H1 (cell line): ENCODE measurements at regions not wholly inside any gene's neighbourhood (a gene's known extent, or its start where the extent isn't known, plus 50 kb on each side); places are given as distances from the start of the nearest gene placed in this dataset.

Experiments
- CTCF ChIA-PET: fragments of 300-600 bp; sonication (Branson Sonifier 250); formaldehyde crosslinking; loops from one replicate; lab custom pipeline; 2021; ENCODE audit not compliant: partially characterized antibody; lab: Charles Lee
- POLR2A ChIA-PET: fragments of 300-600 bp; sonication (Branson Sonifier 250); formaldehyde crosslinking; loops from one replicate; lab custom pipeline; 2021; ENCODE audit warnings: inconsistent platforms; ENCODE audit not compliant: partially characterized antibody; lab: Charles Lee
- DNase-seq, 2 experiments: peaks; one replicate each; pipeline versions ENCODE4 v3.0.0 to v3.0.0-alpha.2; 2010 to 2022; ENCODE audit warnings: low spot score in 2 of 2, low read depth in 1 of 2, mixed read lengths in 1 of 2
- FAIRE-seq: peaks from 2 replicates; lab custom pipeline; 2011; peaks lifted over from hg19 to GRCh38; lab: Jason Lieb, UNC
- H2AFZ ChIP-seq: 2 replicates; pipeline ENCODE4 v1.8.1; 2012; ENCODE audit warnings: low read length, inconsistent platforms
- H2AK5ac ChIP-seq: 2 replicates; pipeline ENCODE4 v1.6.1; 2013; ENCODE audit warnings: low read depth, low read length
- H2BK120ac ChIP-seq: replicated peaks from 2 replicates; pipeline ENCODE3; 2013; ENCODE audit warnings: low read depth, low read length, inconsistent platforms
- H2BK12ac ChIP-seq: 2 replicates; pipeline ENCODE4 v1.6.1; 2013; ENCODE audit warnings: low read depth, low read length
- H2BK15ac ChIP-seq: 2 replicates; pipeline ENCODE4 v1.6.1; 2013; ENCODE audit warnings: low read length
- H2BK20ac ChIP-seq: 2 replicates; pipeline ENCODE4 v1.6.1; 2013; ENCODE audit warnings: low read length
- H2BK5ac ChIP-seq: 2 replicates; pipeline ENCODE4 v1.6.1; 2013; ENCODE audit warnings: low read depth, low read length
- H3K14ac ChIP-seq: 2 replicates; pipeline ENCODE4 v1.6.1; 2013; ENCODE audit warnings: inconsistent platforms; ENCODE audit not compliant: insufficient read length
- H3K18ac ChIP-seq: 2 replicates; pipeline ENCODE4 v1.6.1; 2013; ENCODE audit warnings: low read length; ENCODE audit errors: extremely low read depth
- H3K23ac ChIP-seq: 2 replicates; pipeline ENCODE4 v1.6.1; 2013; ENCODE audit warnings: inconsistent platforms; ENCODE audit not compliant: insufficient read length
- H3K23me2 ChIP-seq: 2 replicates; pipeline ENCODE4 v1.6.1; 2013; ENCODE audit warnings: low read depth, low read length
- H3K27ac ChIP-seq: 2 replicates; pipeline ENCODE4 v1.6.1; 2011; ENCODE audit warnings: low read depth, low read length, inconsistent platforms
- H3K27me3 ChIP-seq, 4 experiments: replicated peaks in 1 of 4; 1 replicate in 1 of 4; 2 replicates in 3 of 4; pipeline versions ENCODE4 v1.6.1 to v1.8.1; 2011 to 2013; ENCODE audit warnings: low read length in 3 of 4, mild to moderate bottlenecking in 3 of 4, inconsistent platforms in 2 of 4, mixed read lengths in 2 of 4, moderate library complexity in 1 of 4; ENCODE audit not compliant: control insufficient read depth in 3 of 4, insufficient read depth in 3 of 4; ENCODE audit errors: extremely low read depth in 1 of 4
- H3K36me3 ChIP-seq, 4 experiments: 2 replicates each; pipeline versions ENCODE4 v1.6.1 to v1.8.1; 2011 to 2013; ENCODE audit warnings: mild to moderate bottlenecking in 4 of 4, low read length in 3 of 4, moderate library complexity in 2 of 4, control low read depth in 1 of 4, inconsistent platforms in 1 of 4; ENCODE audit not compliant: insufficient read depth in 4 of 4, control insufficient read depth in 2 of 4
- H3K4ac ChIP-seq: replicated peaks from 2 replicates; pipeline ENCODE3; 2013; ENCODE audit warnings: low read length, low read depth, mixed read lengths, inconsistent platforms; ENCODE audit not compliant: insufficient read length
- H3K4me1 ChIP-seq, 4 experiments: replicated peaks in 1 of 4; 1 replicate in 1 of 4; 2 replicates in 3 of 4; pipeline versions ENCODE4 v1.6.1 to v1.8.1; 2011 to 2013; ENCODE audit warnings: low read length in 3 of 4, inconsistent platforms in 2 of 4, mixed read lengths in 1 of 4; ENCODE audit not compliant: insufficient read depth in 4 of 4, control insufficient read depth in 3 of 4
- H3K4me2 ChIP-seq, 2 experiments: 2 replicates each; pipeline versions ENCODE4 v1.6.1 to v1.8.1; 2011 to 2013; ENCODE audit warnings: low read depth in 2 of 2, low read length in 2 of 2, control low read depth in 1 of 2, inconsistent platforms in 1 of 2, mild to moderate bottlenecking in 1 of 2; ENCODE audit not compliant: insufficient read depth in 1 of 2
- H3K4me3 ChIP-seq, 4 experiments: fragments of 200-600, 300-600 bp in 1 of 4; sonication (generic), shearing (Covaris generic), sonication (Bioruptor Twin) in 1 of 4; 2 replicates each; pipeline versions ENCODE4 v1.5.1 to v1.8.1; 2011 to 2016; ENCODE audit warnings: low read length in 4 of 4, low read depth in 3 of 4, control low read depth in 2 of 4, inconsistent platforms in 2 of 4, mild to moderate bottlenecking in 2 of 4, mixed read lengths in 1 of 4, moderate library complexity in 1 of 4; ENCODE audit not compliant: insufficient read depth in 2 of 4; ENCODE audit errors: extremely low read depth in 1 of 4
- H3K56ac ChIP-seq: replicated peaks from 2 replicates; pipeline ENCODE3; 2013; ENCODE audit warnings: low read depth, mild to moderate bottlenecking, mixed read lengths, low read length, inconsistent platforms; ENCODE audit not compliant: insufficient read length
- H3K79me1 ChIP-seq: 2 replicates; pipeline ENCODE4 v1.6.1; 2013; ENCODE audit warnings: low read depth, low read length, control low read depth
- H3K79me2 ChIP-seq, 2 experiments: 2 replicates each; pipeline versions ENCODE4 v1.6.1 to v1.8.1; 2012 to 2013; ENCODE audit warnings: low read length in 2 of 2, mild to moderate bottlenecking in 2 of 2, inconsistent platforms in 1 of 2; ENCODE audit not compliant: insufficient read depth in 2 of 2, control insufficient read depth in 1 of 2
- H3K9ac ChIP-seq, 4 experiments: replicated peaks in 1 of 4; 1 replicate in 1 of 4; 2 replicates in 3 of 4; pipeline versions ENCODE4 v1.6.1 to v1.8.1; 2011 to 2013; ENCODE audit warnings: low read depth in 3 of 4, low read length in 3 of 4, control low read depth in 2 of 4, mild to moderate bottlenecking in 2 of 4, moderate library complexity in 2 of 4, inconsistent platforms in 1 of 4; ENCODE audit errors: extremely low read depth in 1 of 4
- H3K9me3 ChIP-seq, 2 experiments: 2 replicates each; pipeline versions ENCODE4 v1.6.1 to v1.8.1; 2012 to 2013; ENCODE audit warnings: mild to moderate bottlenecking in 2 of 2, moderate library complexity in 2 of 2, control low read depth in 1 of 2, inconsistent platforms in 1 of 2, low read depth in 1 of 2, low read length in 1 of 2, mixed read lengths in 1 of 2; ENCODE audit not compliant: insufficient read depth in 2 of 2
- H4K20me1 ChIP-seq, 2 experiments: replicated peaks in 1 of 2; 2 replicates each; pipeline versions ENCODE3 to v1.8.1; 2011 to 2013; ENCODE audit warnings: inconsistent platforms in 2 of 2, low read length in 2 of 2, mild to moderate bottlenecking in 1 of 2; ENCODE audit not compliant: insufficient read depth in 2 of 2, control insufficient read depth in 1 of 2
- H4K5ac ChIP-seq: 2 replicates; pipeline ENCODE4 v1.6.1; 2013; ENCODE audit warnings: low read length, low read depth, mixed read lengths, inconsistent platforms; ENCODE audit not compliant: insufficient read length
- H4K8ac ChIP-seq: 2 replicates; pipeline ENCODE4 v1.8.0; 2013; ENCODE audit warnings: mild to moderate bottlenecking, moderate library complexity, low read length, inconsistent platforms; ENCODE audit not compliant: insufficient read depth; ENCODE audit errors: extremely low read depth
- H4K91ac ChIP-seq: replicated peaks from 2 replicates; pipeline ENCODE3; 2013; ENCODE audit warnings: low read length, mixed read lengths, inconsistent platforms; ENCODE audit not compliant: insufficient read length
- CBX5 ChIP-seq: fragments of 300-800, 300-1000 bp; sonication (generic); IDR thresholded peaks from 2 replicates; pipeline ENCODE4 v1.7.1; 2016; ENCODE audit warnings: antibody characterized with exemption, low read length, low read depth
- EP300 ChIP-seq, 2 experiments: IDR thresholded peaks; 1 replicate in 1 of 2; 2 replicates in 1 of 2; pipeline ENCODE4 v1.6.1; 2011 to 2012; ENCODE audit warnings: low read depth in 2 of 2, low read length in 2 of 2, mild to moderate bottlenecking in 2 of 2, borderline replicate concordance in 1 of 2, inconsistent platforms in 1 of 2, moderate library complexity in 1 of 2
- POLR2AphosphoS5 ChIP-seq: IDR thresholded peaks from 2 replicates; pipeline ENCODE4 v1.6.1; 2011; ENCODE audit warnings: low read depth, low read length
- SP2 ChIP-seq: IDR thresholded peaks from 2 replicates; pipeline ENCODE4 v1.6.1; 2012; ENCODE audit warnings: mild to moderate bottlenecking, low read length, inconsistent platforms
- WGBS, 2 experiments: shearing (Covaris generic) in 1 of 2; methylation state at CpG; one replicate each; pipeline versions ENCODE4 v1.1.6 to v1.1.7; 2013 to 2015; ENCODE audit warnings: low lambda C conversion rate in 2 of 2, mixed read lengths in 2 of 2, inconsistent platforms in 1 of 2, low coverage in 1 of 2, missing lambda C conversion rate in 1 of 2; ENCODE audit not compliant: insufficient replicate concordance in 2 of 2, insufficient coverage in 1 of 2, insufficient read length in 1 of 2; ENCODE audit errors: extremely low coverage in 1 of 2, missing lambda C conversion rate in 1 of 2; 5-methylcytosine and 5-hydroxymethylcytosine counted together
- TF ChIP-seq, protein P1 (sequence below): IDR thresholded peaks from 2 replicates; pipeline ENCODE4 v1.6.1; 2011; ENCODE audit warnings: low read depth, mild to moderate bottlenecking, low read length; ENCODE audit not compliant: insufficient read depth

DNA sequence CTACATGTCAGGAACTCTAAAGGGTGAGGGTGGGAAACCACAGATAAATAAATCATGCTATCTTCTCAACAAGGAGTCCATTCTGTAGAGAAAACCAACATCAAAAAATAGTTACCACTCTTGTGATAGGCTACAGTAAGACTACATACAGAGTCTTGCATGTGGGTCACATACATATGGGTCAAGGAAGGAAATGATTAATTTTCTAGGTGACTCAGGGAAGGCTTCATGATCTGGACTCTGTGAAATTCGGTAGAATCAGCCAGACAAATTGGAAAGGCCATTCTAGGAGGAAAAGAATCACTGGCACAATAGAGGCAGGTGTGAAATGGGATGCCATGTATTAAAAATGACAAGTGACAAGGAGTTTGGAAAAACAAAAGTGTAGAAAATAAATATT lies 638.9 kb downstream of the LIG4 start:
- no peak overlapping the region for H3K4me2 ChIP-seq
- peaks cover 0 to 3% of the 10 kb centered on the region in 2 experiments; a peak in 1 of 4 replicates for H3K9me3 ChIP-seq
- no peak overlapping the region for H3K23ac ChIP-seq
- no peak overlapping the region for H4K8ac ChIP-seq
- H3K4ac ChIP-seq, result no peak overlapping the region
- peaks cover 0 to 3% (median 0%) of the 10 kb centered on the region in 4 experiments; a peak in 1 of 8 replicates for H3K36me3 ChIP-seq
- no peak overlapping the region for H3K56ac ChIP-seq
- H3K9ac ChIP-seq, result no peak overlapping the region
- no peak overlapping the region for H2BK20ac ChIP-seq
- H2BK15ac ChIP-seq, result no peak overlapping the region
- no peaks in the 10 kb centered on the region for H3K79me2 ChIP-seq
- POLR2A ChIA-PET, result no interaction called here
- no peaks in the 10 kb centered on the region; the same call in 1 of the 2 replicates for H3K79me1 ChIP-seq
- no peak overlapping the region for H4K5ac ChIP-seq
- CTCF ChIA-PET, result no interaction called here
- H3K4me1 ChIP-seq, result peaks cover 0 to 11% (median 9%) of the 10 kb centered on the region in 4 experiments; a peak in 3 of 7 replicates
- H3K27me3 ChIP-seq, result peaks cover 5 to 28% (median 14%) of the 10 kb centered on the region in 4 experiments
- 94% methylated on average over 1 of the region's 1 CpG; no CpG with 5 or more reads in 1 of the 2 experiments for WGBS, 2 experiments
- H3K18ac ChIP-seq, result no peak overlapping the region
- H2BK5ac ChIP-seq, result no peak overlapping the region
- H2BK12ac ChIP-seq, result no peak overlapping the region
- H3K23me2 ChIP-seq, result no peaks in the 10 kb centered on the region; the same call in 1 of the 2 replicates
- DNase-seq (no peak), FAIRE-seq (no peak)
- H3K27ac ChIP-seq, result no peak overlapping the region
- no peak overlapping the region for H4K91ac ChIP-seq
- no peak overlapping the region for H3K4me3 ChIP-seq
- H4K20me1 ChIP-seq, result peaks cover 1 to 2% of the 10 kb centered on the region in 2 experiments
- no peak overlapping the region for H2AK5ac ChIP-seq
- no peak overlapping the region for H2BK120ac ChIP-seq
- no peak overlapping the region for H2AFZ ChIP-seq
- H3K14ac ChIP-seq, result no peak overlapping the region
- TF ChIP-seq CBX5 (no peak), SP2 (no peak), POLR2AphosphoS5 (no peak), EP300 (IDR thresholded peaks at IDR 0.05; ENCODE audit: borderline replicate concordance in 1 of 2, low read depth in 2 of 2, low read length in 2 of 2) (no peak)
- TF ChIP-seq, protein P1, sequence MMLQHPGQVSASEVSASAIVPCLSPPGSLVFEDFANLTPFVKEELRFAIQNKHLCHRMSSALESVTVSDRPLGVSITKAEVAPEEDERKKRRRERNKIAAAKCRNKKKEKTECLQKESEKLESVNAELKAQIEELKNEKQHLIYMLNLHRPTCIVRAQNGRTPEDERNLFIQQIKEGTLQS, result no peak
